ENCODE measurements at regions not wholly inside any gene's neighbourhood (a gene's known extent, or its start where the extent isn't known, plus 50 kb on each side); places are given as distances from the start of the nearest gene placed in this dataset.

DNA sequence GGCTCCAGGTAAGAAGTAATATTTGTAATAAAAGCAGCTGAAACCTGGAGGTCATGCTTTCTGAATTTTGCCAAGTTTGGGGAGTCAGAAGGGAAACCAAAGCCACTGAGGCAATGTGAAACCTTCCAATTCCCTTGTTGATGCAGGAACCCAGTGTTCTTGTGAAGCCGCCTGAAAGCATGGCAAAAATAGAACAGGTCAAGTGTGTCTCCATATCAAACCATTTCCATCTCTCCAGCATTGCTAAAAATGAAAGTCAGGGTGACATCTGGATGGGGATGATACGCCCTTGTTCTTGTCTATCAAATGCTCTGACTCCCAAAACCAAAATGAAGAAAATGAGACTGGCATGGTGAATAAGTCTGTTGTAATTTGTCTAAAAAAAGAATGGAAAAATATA lies 362.5 kb downstream of the VPS13C start:
- Histone ChIP-seq H3K36me3 (no peaks in the 10 kb centered on the region), H3K4me3 (no peak overlapping the region), H3K27me3 (peaks cover 0 to 16% (median 0%) of the 10 kb centered on the region in 7 donors), H3K4me1 (no peaks in the 10 kb centered on the region), H3K27ac (no peak overlapping the region), H3K9me3 (no peaks in the 10 kb centered on the region)
- TF ChIP-seq, protein P1, sequence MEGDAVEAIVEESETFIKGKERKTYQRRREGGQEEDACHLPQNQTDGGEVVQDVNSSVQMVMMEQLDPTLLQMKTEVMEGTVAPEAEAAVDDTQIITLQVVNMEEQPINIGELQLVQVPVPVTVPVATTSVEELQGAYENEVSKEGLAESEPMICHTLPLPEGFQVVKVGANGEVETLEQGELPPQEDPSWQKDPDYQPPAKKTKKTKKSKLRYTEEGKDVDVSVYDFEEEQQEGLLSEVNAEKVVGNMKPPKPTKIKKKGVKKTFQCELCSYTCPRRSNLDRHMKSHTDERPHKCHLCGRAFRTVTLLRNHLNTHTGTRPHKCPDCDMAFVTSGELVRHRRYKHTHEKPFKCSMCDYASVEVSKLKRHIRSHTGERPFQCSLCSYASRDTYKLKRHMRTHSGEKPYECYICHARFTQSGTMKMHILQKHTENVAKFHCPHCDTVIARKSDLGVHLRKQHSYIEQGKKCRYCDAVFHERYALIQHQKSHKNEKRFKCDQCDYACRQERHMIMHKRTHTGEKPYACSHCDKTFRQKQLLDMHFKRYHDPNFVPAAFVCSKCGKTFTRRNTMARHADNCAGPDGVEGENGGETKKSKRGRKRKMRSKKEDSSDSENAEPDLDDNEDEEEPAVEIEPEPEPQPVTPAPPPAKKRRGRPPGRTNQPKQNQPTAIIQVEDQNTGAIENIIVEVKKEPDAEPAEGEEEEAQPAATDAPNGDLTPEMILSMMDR (IDR thresholded peaks at IDR 0.05), result no peak
- ATAC-seq, result no peak
- DNase-seq, result no peak
- 57 to 60% methylated on average over 2 of the region's 2 CpGs for WGBS, 2 donors
- intact Hi-C loops (cut with DNase I), result no loop called here

GRCh38 chr15:61689067-61689466 lies 371.2 kb downstream of the VPS13C start:
- Histone ChIP-seq H3K9me3 (peaks cover 0 to 9% (median 0%) of the 10 kb centered on the region in 11 donors), H3K36me3 (no peaks in the 10 kb centered on the region), H3K4me1 (no peaks in the 10 kb centered on the region), H3K27me3 (peaks cover 0 to 12% (median 0%) of the 10 kb centered on the region in 7 donors), H3K4me3 (no peak overlapping the region), H3K27ac (no peak overlapping the region)
- 80 to 88% methylated on average over 5 of the region's 5 CpGs for WGBS, 2 donors
- ATAC-seq, result no peak
- DNase-seq, result no peak
- intact Hi-C loops (cut with DNase I), result no loop called here
- TF ChIP-seq, protein P1 (IDR thresholded peaks at IDR 0.05), result no peak

DNA sequence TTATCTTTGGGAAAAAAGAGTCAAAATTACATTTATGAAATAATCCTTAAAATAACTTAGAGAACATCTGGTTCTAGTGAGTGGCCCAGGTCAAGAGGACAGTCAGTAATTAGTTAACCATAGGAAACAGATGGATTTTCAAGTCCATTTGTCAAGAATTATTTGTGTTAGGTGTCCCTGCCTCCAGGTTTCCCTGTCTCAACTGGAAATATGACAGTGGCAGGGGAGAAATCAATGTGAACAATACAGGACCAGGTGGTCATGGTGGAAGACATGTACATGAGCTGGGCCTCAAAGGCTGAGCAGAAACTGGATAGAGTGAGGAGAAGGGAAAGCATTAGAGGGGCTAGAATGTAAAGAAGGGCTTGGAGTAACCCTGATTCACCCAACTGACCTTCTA lies 372.6 kb downstream of the VPS13C start:
- no peaks in the 10 kb centered on the region for H3K36me3 ChIP-seq
- ATAC-seq (no peak), DNase-seq (no peak)
- H3K4me1 ChIP-seq, result no peaks in the 10 kb centered on the region
- peaks cover 0 to 8% (median 0%) of the 10 kb centered on the region in 7 donors for H3K27me3 ChIP-seq
- H3K4me3 ChIP-seq, result no peak overlapping the region
- no peak overlapping the region for H3K27ac ChIP-seq
- peaks cover 0 to 10% (median 0%) of the 10 kb centered on the region in 11 donors for H3K9me3 ChIP-seq
- intact Hi-C loops (cut with DNase I), result no loop called here
- TF ChIP-seq, protein P1 (IDR thresholded peaks at IDR 0.05), result no peak

GRCh38 chr15:61687124-61687523 lies 373.1 kb downstream of the VPS13C start:
- Histone ChIP-seq H3K9me3 (peaks cover 0 to 10% (median 0%) of the 10 kb centered on the region in 11 donors), H3K4me1 (no peaks in the 10 kb centered on the region), H3K4me3 (no peak overlapping the region), H3K36me3 (no peaks in the 10 kb centered on the region), H3K27ac (no peak overlapping the region), H3K27me3 (peaks cover 0 to 8% (median 0%) of the 10 kb centered on the region in 7 donors)
- ATAC-seq (peak in 1 of 8 donors; percentile 50), DNase-seq (no peak)
- intact Hi-C loops (cut with DNase I), result no loop called here
- TF ChIP-seq, protein P1 (IDR thresholded peaks at IDR 0.05), result no peak
- 31 to 46% methylated on average over 6 of the region's 6 CpGs for WGBS, 2 donors

Data from heart right ventricle (tissue), 16 donors.